DND-41 (cell line): ENCODE measurements at regions not wholly inside any gene's neighbourhood (a gene's known extent, or its start where the extent isn't known, plus 50 kb on each side); places are given as distances from the start of the nearest gene placed in this dataset.

Source experiments
- CTCF ChIP-seq: IDR thresholded peaks from 2 replicates; pipeline ENCODE4 v1.5.1; 2012; ENCODE audit warnings: borderline replicate concordance, low read length, moderate library complexity, mild to moderate bottlenecking; ENCODE audit not compliant: poor library complexity, severe bottlenecking; ENCODE audit errors: extremely low read depth
- EZH2 ChIP-seq: IDR thresholded peaks from 3 replicates; pipeline ENCODE4 v1.6.1; 2012; ENCODE audit warnings: borderline replicate concordance, low read depth, mild to moderate bottlenecking, moderate library complexity, low read length, inconsistent platforms; ENCODE audit not compliant: severe bottlenecking

- TF ChIP-seq CTCF, result no peak
- TF ChIP-seq EZH2, result no peak
These were observed 91.0 kb upstream of the GRIK3 start for GRCh38 chr1:37125295-37125694.
